OCI-LY1 (cell line): ENCODE measurements at regions not wholly inside any gene's neighbourhood (a gene's known extent, or its start where the extent isn't known, plus 50 kb on each side); places are given as distances from the start of the nearest gene placed in this dataset.

Experiments
- H2AFZ ChIP-seq: fragments of 200-600 bp; sonication (generic), shearing (Covaris generic); 2 replicates; pipeline ENCODE4 v1.6.0; 2014; ENCODE audit warnings: antibody characterized with exemption, mild to moderate bottlenecking, low read length
- H3F3A ChIP-seq: fragments of 200-600 bp; sonication (generic), shearing (Covaris generic); 2 replicates; pipeline ENCODE4 v1.6.0; 2014; ENCODE audit warnings: mild to moderate bottlenecking, antibody characterized with exemption, low read length, moderate library complexity; ENCODE audit not compliant: insufficient read depth
- H3K27ac ChIP-seq: fragments of 200-600 bp; sonication (generic); 2 replicates; pipeline ENCODE4 v1.5.1; 2014; ENCODE audit warnings: low read length, mixed run types, mild to moderate bottlenecking, low read depth; ENCODE audit not compliant: poor library complexity, severe bottlenecking
- H3K27me3 ChIP-seq: fragments of 200-600 bp; sonication (generic); 2 replicates; pipeline ENCODE4 v1.6.0; 2014; ENCODE audit warnings: antibody characterized with exemption, mild to moderate bottlenecking, low read length, moderate library complexity; ENCODE audit not compliant: insufficient read depth
- H3K36me3 ChIP-seq: fragments of 200-600 bp; sonication (generic); 2 replicates; pipeline ENCODE4 v1.6.1; 2014; ENCODE audit warnings: mild to moderate bottlenecking, antibody characterized with exemption, low read length, moderate library complexity, mixed read lengths; ENCODE audit not compliant: insufficient read depth
- H3K4me1 ChIP-seq: fragments of 200-600 bp; sonication (generic); 2 replicates; pipeline ENCODE4 v1.5.1; 2014; ENCODE audit warnings: mild to moderate bottlenecking, low read length, moderate library complexity; ENCODE audit not compliant: insufficient read depth, severe bottlenecking
- H3K4me2 ChIP-seq: fragments of 200-600 bp; sonication (generic), shearing (Covaris generic); 2 replicates; pipeline ENCODE4 v1.6.1; 2014; ENCODE audit warnings: low read length
- H3K4me3 ChIP-seq: fragments of 200-600 bp; sonication (generic); 2 replicates; pipeline ENCODE4 v1.5.1; 2014; ENCODE audit warnings: low read length, low read depth, mild to moderate bottlenecking, mixed read lengths; ENCODE audit not compliant: poor library complexity, severe bottlenecking
- H3K79me2 ChIP-seq: fragments of 200-600 bp; shearing (Covaris generic); 2 replicates; pipeline ENCODE4 v1.6.1; 2016; ENCODE audit warnings: mixed run types, low read length, mixed read lengths; ENCODE audit not compliant: insufficient read depth
- H3K9ac ChIP-seq: fragments of 200-600 bp; sonication (generic), shearing (Covaris generic); 2 replicates; pipeline ENCODE4 v1.6.1; 2014; ENCODE audit warnings: mild to moderate bottlenecking, low read length, mixed read lengths
- H3K9me2 ChIP-seq: fragments of 200-600 bp; sonication (generic), shearing (Covaris generic); 2 replicates; pipeline ENCODE4 v1.6.1; 2014; ENCODE audit warnings: low read depth, mild to moderate bottlenecking, low read length, mixed read lengths
- H3K9me3 ChIP-seq: fragments of 200-600 bp; shearing (Covaris generic); 2 replicates; pipeline ENCODE4 v1.6.1; 2014; ENCODE audit warnings: low read length, mixed read lengths
- H4K20me1 ChIP-seq: fragments of 200-600 bp; sonication (generic), shearing (Covaris generic); 2 replicates; pipeline ENCODE4 v1.6.0; 2016; ENCODE audit warnings: mild to moderate bottlenecking, low read length; ENCODE audit not compliant: insufficient read depth
- CTCF ChIP-seq: fragments of 200-600 bp; sonication (generic), shearing (Covaris generic); IDR thresholded peaks from 2 replicates; pipeline ENCODE4 v1.5.1; 2017; ENCODE audit warnings: mild to moderate bottlenecking, antibody characterized with exemption, low read length, moderate library complexity, mixed read lengths
- EZH2 ChIP-seq: fragments of 200-600 bp; sonication (generic), shearing (Covaris generic); IDR thresholded peaks from 2 replicates; pipeline ENCODE4 v1.8.0; 2017; ENCODE audit warnings: borderline replicate concordance, mixed run types, mild to moderate bottlenecking, antibody characterized with exemption, low read length, moderate library complexity, mixed read lengths

GRCh38 chr4:143095447-143095846 is 89.3 kb upstream of the USP38 start:
- no peaks in the 10 kb centered on the region for H3K27me3 ChIP-seq
- no peaks in the 10 kb centered on the region for H3F3A ChIP-seq
- no peaks in the 10 kb centered on the region for H3K4me1 ChIP-seq
- no peaks in the 10 kb centered on the region for H4K20me1 ChIP-seq
- H2AFZ ChIP-seq = no peak overlapping the region
- no peak overlapping the region for H3K9ac ChIP-seq
- H3K4me3 ChIP-seq = no peak overlapping the region
- no peaks in the 10 kb centered on the region for H3K9me2 ChIP-seq
- H3K4me2 ChIP-seq = no peak overlapping the region
- no peaks in the 10 kb centered on the region for H3K9me3 ChIP-seq
- H3K79me2 ChIP-seq = no peaks in the 10 kb centered on the region
- H3K27ac ChIP-seq = no peak overlapping the region
- TF ChIP-seq EZH2 (no peak), CTCF (no peak)
- no peaks in the 10 kb centered on the region for H3K36me3 ChIP-seq

- no peak overlapping the region for H3K9ac ChIP-seq
- no peaks in the 10 kb centered on the region for H3K9me2 ChIP-seq
- no peaks in the 10 kb centered on the region for H3K36me3 ChIP-seq
- no peak overlapping the region for H3K27ac ChIP-seq
- no peaks in the 10 kb centered on the region for H3K79me2 ChIP-seq
- no peak overlapping the region for H2AFZ ChIP-seq
- no peaks in the 10 kb centered on the region for H3K27me3 ChIP-seq
- no peak overlapping the region for H3K4me3 ChIP-seq
- no peaks in the 10 kb centered on the region for H3K9me3 ChIP-seq
- TF ChIP-seq EZH2 (no peak), CTCF (no peak)
- no peaks in the 10 kb centered on the region for H3F3A ChIP-seq
- H4K20me1 ChIP-seq = no peaks in the 10 kb centered on the region
- no peaks in the 10 kb centered on the region for H3K4me1 ChIP-seq
- H3K4me2 ChIP-seq = no peak overlapping the region
Measured at GRCh38 chr4:143097751-143098150, 87.0 kb upstream of the USP38 start.

DNA sequence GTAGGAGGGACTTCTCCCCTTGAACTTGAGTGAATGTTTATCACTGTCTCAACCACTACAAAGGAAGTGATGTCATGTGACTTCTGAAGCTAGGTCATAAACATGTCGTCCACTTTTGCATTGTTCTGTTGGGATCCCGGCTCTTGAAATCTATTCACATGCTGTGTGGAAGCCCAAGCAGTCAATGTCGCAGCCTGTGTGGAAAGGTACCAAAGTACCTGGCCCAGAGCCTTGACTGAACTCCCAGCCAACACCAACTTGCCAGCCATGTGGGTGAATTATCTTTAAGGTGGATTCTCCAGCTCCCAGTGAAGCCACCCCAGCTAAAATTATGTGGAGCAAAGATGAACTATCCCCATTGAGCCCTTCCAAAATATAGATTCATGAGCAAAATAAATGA is 85.0 kb upstream of the USP38 start:
- Histone ChIP-seq H3K27ac (no peak overlapping the region), H2AFZ (no peak overlapping the region), H3K4me1 (no peaks in the 10 kb centered on the region), H3K4me3 (no peak overlapping the region), H3K9me3 (no peaks in the 10 kb centered on the region), H3K9ac (no peak overlapping the region), H3K79me2 (no peaks in the 10 kb centered on the region), H3K27me3 (no peaks in the 10 kb centered on the region), H3K36me3 (no peaks in the 10 kb centered on the region), H3K4me2 (no peak overlapping the region), H4K20me1 (no peaks in the 10 kb centered on the region), H3K9me2 (no peaks in the 10 kb centered on the region), H3F3A (no peaks in the 10 kb centered on the region)
- TF ChIP-seq EZH2 (no peak), CTCF (no peak)
